Activated CD8-positive, alpha-beta T cell treated with anti-CD3 and anti-CD28 coated beads for 36 hours (primary cell): ENCODE measurements at regions not wholly inside any gene's neighbourhood (a gene's known extent, or its start where the extent isn't known, plus 50 kb on each side); places are given as distances from the start of the nearest gene placed in this dataset.
A peak's percentile ranks its signal among the peaks of the same experiment; 100 is the strongest.

Source experiments
- ATAC-seq: fragments of 200-7000 bp; cut with Tn5 transposase; one replicate; pipeline ENCODE4 v1.10.0; 2021; ENCODE audit warnings: mild to moderate bottlenecking, moderate library complexity
- CTCF ChIA-PET: fragments of 350-600 bp; sonication (Branson Sonifier 250); formaldehyde crosslinking; loops from one replicate; lab custom pipeline; 2021; ENCODE audit warnings: antibody characterized with exemption; lab: Charles Lee
- POLR2A ChIA-PET: fragments of 350-600 bp; sonication (Branson Sonifier 250); formaldehyde crosslinking; loops from one replicate; lab custom pipeline; 2021; ENCODE audit warnings: antibody characterized with exemption; lab: Charles Lee
- DNase-seq: peaks from one replicate; pipeline ENCODE4 v3.0.0-alpha.2; 2020
- H3K27ac Mint-ChIP-seq: one replicate; pipeline ENCODE4 v1.8.0; 2021; ENCODE audit warnings: mild to moderate bottlenecking, mixed read lengths
- H3K27me3 Mint-ChIP-seq: one replicate; pipeline ENCODE4 v1.8.0; 2021; ENCODE audit warnings: mixed read lengths
- H3K36me3 Mint-ChIP-seq: one replicate; pipeline ENCODE4 v1.8.0; 2021; ENCODE audit warnings: low read depth, mixed read lengths
- H3K4me1 Mint-ChIP-seq: one replicate; pipeline ENCODE4 v1.8.0; 2021; ENCODE audit warnings: low read depth, mixed read lengths
- H3K4me3 Mint-ChIP-seq: one replicate; pipeline ENCODE4 v1.8.0; 2021; ENCODE audit warnings: mild to moderate bottlenecking, moderate library complexity, mixed read lengths
- H3K9me3 Mint-ChIP-seq: one replicate; pipeline ENCODE4 v1.8.0; 2021; ENCODE audit warnings: mixed read lengths
- CTCF ChIP-seq: fragments of 200-600 bp; IDR thresholded peaks from one replicate; pipeline ENCODE4 v1.8.0; 2022; ENCODE audit warnings: antibody characterized with exemption, mild to moderate bottlenecking
- intact Hi-C: fragments of 100-400 bp; cut with micrococcal nuclease; formaldehyde crosslinking; loops from one replicate; pipeline ENCODE4 v1.10.0; 2022

DNA sequence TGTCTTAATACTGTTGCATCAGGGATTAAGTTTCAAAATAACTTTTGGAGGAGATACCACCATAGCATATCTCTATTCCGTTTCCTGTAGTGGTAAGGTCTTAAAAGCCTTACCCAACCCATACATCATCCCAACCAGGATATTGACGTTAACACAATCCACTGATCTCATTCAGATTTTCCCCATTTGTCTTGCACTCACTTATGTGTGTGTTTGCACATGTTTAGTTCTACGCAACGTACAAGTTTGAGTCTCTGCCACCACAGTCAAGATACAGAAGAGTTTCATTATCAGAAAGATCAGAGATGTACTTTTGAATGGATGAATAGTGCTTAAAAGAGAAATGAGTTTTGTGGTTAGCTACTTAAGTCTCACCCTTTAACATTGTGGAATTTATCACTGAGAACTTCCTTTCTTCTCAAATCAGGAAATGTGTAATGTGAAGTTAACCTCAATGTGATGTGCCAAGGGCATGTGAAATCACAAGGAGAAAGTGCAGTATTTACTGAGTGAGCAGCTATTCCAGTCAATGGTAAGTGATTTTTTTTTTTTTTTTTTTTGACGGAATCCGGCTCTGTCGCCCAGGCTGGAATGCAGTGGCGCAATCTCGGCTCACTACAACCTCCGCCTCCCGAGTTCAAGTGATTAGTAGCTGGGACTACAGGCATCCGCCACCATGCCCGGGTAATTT is 69.2 kb upstream of the EPHA4 start:
- Mint-ChIP-seq H3K27me3 (no peaks in the 10 kb centered on the region), H3K27ac (no peak overlapping the region), H3K4me1 (no peaks in the 10 kb centered on the region), H3K9me3 (peaks cover 9% of the 10 kb centered on the region), H3K36me3 (no peaks in the 10 kb centered on the region), H3K4me3 (no peak overlapping the region)
- CTCF ChIA-PET, result no interaction called here
- DNase-seq (no peak), ATAC-seq (peak; percentile 81)
- intact Hi-C loops, result no loop called here
- TF ChIP-seq CTCF, result no peak
- POLR2A ChIA-PET, result no interaction called here

GRCh38 chr2:221640686-221641085 is 68.6 kb upstream of the EPHA4 start:
- CTCF ChIA-PET, result no interaction called here
- Mint-ChIP-seq H3K9me3 (peaks cover 7% of the 10 kb centered on the region), H3K4me1 (no peaks in the 10 kb centered on the region), H3K36me3 (no peaks in the 10 kb centered on the region), H3K27ac (no peak overlapping the region), H3K4me3 (no peak overlapping the region), H3K27me3 (no peaks in the 10 kb centered on the region)
- no peak for TF ChIP-seq CTCF
- ATAC-seq (no peak), DNase-seq (no peak)
- intact Hi-C loops, result no loop called here
- POLR2A ChIA-PET, result no interaction called here

DNA sequence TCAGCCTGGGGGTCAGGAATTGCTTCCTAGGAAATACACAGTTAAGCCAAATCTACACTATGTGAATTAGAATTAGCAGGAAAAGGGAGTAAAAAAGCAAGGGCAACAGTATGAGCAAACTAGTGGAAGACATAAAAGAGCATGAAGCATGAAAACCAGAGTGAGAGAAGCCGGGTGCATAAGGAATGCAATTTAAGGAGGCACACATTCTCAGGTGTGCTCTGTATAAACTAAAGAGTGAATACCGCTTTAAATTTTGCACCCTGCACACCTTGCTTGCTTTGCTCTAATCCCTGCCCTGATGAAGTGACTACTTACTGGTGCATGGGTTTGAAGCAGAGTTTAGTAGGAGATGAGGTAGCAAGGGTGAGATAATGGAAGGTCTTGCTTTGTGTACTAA is 65.7 kb upstream of the EPHA4 start:
- intact Hi-C loops, result no loop called here
- ChIA-PET POLR2A (no interaction called here), CTCF (no interaction called here)
- Mint-ChIP-seq H3K36me3 (no peaks in the 10 kb centered on the region), H3K4me1 (no peaks in the 10 kb centered on the region), H3K27ac (no peak overlapping the region), H3K27me3 (no peaks in the 10 kb centered on the region), H3K9me3 (peaks cover 7% of the 10 kb centered on the region), H3K4me3 (no peak overlapping the region)
- TF ChIP-seq CTCF, result no peak
- ATAC-seq (no peak), DNase-seq (no peak)

- intact Hi-C loops, result no loop called here
- CTCF ChIA-PET, result interaction anchor here (1.0 kb wide), 1 partner anchor 17 kb away, joined by 3 read pairs; no protein-coding TSS in a partner anchor
- no peak for ATAC-seq
- DNase-seq, result no peak
- Mint-ChIP-seq H3K27ac (no peak overlapping the region), H3K9me3 (peaks cover 2% of the 10 kb centered on the region), H3K27me3 (no peaks in the 10 kb centered on the region), H3K4me3 (no peak overlapping the region), H3K4me1 (no peaks in the 10 kb centered on the region), H3K36me3 (no peaks in the 10 kb centered on the region)
- no peak for TF ChIP-seq CTCF
- POLR2A ChIA-PET, result no interaction called here
Observed at GRCh38 chr2:221635949-221636348, 63.8 kb upstream of the EPHA4 start.

- no peak overlapping the region for H3K4me3 Mint-ChIP-seq
- H3K27me3 Mint-ChIP-seq, result no peaks in the 10 kb centered on the region
- TF ChIP-seq CTCF, result no peak
- no peak for DNase-seq
- no peak for ATAC-seq
- CTCF ChIA-PET, result no interaction called here
- POLR2A ChIA-PET, result interaction anchor here (0.6 to 0.9 kb wide), 2 partner anchors 10 to 375 kb away, joined by 3 to 4 read pairs; no protein-coding TSS in a partner anchor
- no peak overlapping the region for H3K27ac Mint-ChIP-seq
- H3K36me3 Mint-ChIP-seq, result no peaks in the 10 kb centered on the region
- no peaks in the 10 kb centered on the region for H3K9me3 Mint-ChIP-seq
- intact Hi-C loops, result no loop called here
- no peaks in the 10 kb centered on the region for H3K4me1 Mint-ChIP-seq
Observed at GRCh38 chr2:221629468-221629867, 57.4 kb upstream of the EPHA4 start.
